ENCODE measurements at regions not wholly inside any gene's neighbourhood (a gene's known extent, or its start where the extent isn't known, plus 50 kb on each side); places are given as distances from the start of the nearest gene placed in this dataset.

- no peak for TF ChIP-seq CTCF (IDR thresholded peaks at IDR 0.05)
- TF ChIP-seq NFE2L1 (CRISPR knock-in tag; IDR thresholded peaks at IDR 0.05): no peak
- TF ChIP-seq IRF1 (CRISPR knock-in tag; IDR thresholded peaks at IDR 0.05): no peak
- TF ChIP-seq ELF4 (CRISPR knock-in tag; IDR thresholded peaks at IDR 0.05; ENCODE audit: low read depth): no peak
These were observed 291.6 kb upstream of the TGFBR2 start for GRCh38 chr3:30314757-30315325.
